ENCODE measurements at regions not wholly inside any gene's neighbourhood (a gene's known extent, or its start where the extent isn't known, plus 50 kb on each side); places are given as distances from the start of the nearest gene placed in this dataset.
"Not testable (repeated sequence)": the region's sequence is repeated elsewhere in the genome, so short reads cannot be mapped to it uniquely, and the experiment has no call there.

DNA sequence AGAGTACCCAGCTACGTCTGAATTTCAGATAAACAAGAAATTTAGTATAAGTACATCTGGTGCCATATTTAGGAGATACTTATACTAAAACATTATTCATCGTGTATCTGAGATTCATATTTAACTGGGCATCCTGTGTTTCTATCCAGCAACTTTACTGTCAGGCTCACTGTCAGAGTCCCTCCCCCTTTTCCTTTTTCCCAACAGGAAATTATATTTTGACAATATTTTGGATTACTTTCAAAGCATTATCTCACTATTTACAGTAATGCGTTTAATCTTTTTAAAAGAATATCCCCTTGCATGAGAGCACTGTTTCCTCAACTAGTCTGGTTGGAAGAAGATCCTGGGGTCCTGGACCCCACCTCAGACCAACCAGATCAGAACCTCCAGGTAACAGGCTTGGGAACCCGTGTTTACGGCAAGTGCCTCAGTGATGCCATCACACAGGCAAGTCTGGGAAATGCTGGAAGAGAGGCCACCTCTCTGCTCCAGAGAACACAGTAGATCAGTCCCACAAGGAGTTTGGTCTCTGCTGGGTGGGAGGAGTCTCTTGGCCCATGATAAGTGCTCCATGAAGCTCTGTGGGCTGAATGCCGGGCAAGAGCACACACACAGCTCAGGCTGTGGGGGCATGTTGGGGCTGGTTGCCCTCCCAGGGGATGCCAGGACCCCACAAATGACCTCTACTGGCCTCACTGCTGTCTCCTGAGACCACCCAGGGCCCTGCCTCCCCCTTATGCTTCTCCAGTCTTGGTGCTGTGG lies 84.2 kb upstream of the UXS1 start:
- H3K9me3 Mint-ChIP-seq, result no peaks in the 10 kb centered on the region
- peak overlapping the region in 1 of 2 donors; percentile 41 for H3K27ac Mint-ChIP-seq
- no peaks in the 10 kb centered on the region for H3K36me3 Mint-ChIP-seq
- ATAC-seq, result no peak
- DNase-seq (ENCODE audit: low spot score in 2 of 2), result no peak

DNA sequence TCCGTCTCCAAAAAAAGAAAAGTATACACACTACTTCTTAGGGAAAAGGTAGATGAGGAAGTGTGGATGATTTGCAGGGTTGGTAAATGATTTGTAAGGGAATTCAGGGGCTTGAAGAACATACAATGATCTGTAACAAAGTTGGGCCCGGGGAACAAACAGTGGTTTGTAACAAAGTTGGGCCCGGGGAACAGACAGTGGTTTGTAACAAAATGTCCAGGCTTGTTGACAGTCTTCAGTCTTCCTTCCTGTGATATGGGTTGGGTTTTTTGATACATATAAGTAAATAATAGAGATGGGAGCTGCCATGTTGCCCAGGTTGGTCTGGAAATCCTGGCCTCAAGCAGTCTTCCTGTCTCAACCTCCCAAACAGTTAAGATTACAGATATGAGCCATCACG lies 83.3 kb upstream of the UXS1 start:
- no peak for ATAC-seq
- Mint-ChIP-seq H3K27ac (no peak overlapping the region), H3K36me3 (no peaks in the 10 kb centered on the region), H3K9me3 (peaks cover 0 to 1% of the 10 kb centered on the region in 2 donors)
- no peak for DNase-seq (ENCODE audit: low spot score in 2 of 2)

- Mint-ChIP-seq H3K9me3 (peaks cover 0 to 4% of the 10 kb centered on the region in 2 donors), H3K27ac (no peak overlapping the region), H3K36me3 (peaks cover 0 to 6% of the 10 kb centered on the region in 2 donors)
- DNase-seq (ENCODE audit: low spot score in 2 of 2) (no peak), ATAC-seq (no peak)
Observed at GRCh38 chr2:106275971-106276370, 81.9 kb upstream of the UXS1 start.

GRCh38 chr2:106274668-106275067 lies 80.6 kb upstream of the UXS1 start:
- ATAC-seq, result no peak
- peaks cover 0 to 9% of the 10 kb centered on the region in 2 donors for H3K36me3 Mint-ChIP-seq
- no peak overlapping the region for H3K27ac Mint-ChIP-seq
- H3K9me3 Mint-ChIP-seq, result peaks cover 0 to 4% of the 10 kb centered on the region in 2 donors
- DNase-seq (ENCODE audit: low spot score in 2 of 2), result no peak

GRCh38 chr2:106272216-106272807 lies 78.2 kb upstream of the UXS1 start:
- ATAC-seq, result no peak
- H3K36me3 Mint-ChIP-seq, result peaks cover 0 to 9% of the 10 kb centered on the region in 2 donors

GRCh38 chr2:106270471-106270891 lies 76.4 kb upstream of the UXS1 start:
- peaks cover 0 to 4% of the 10 kb centered on the region in 2 donors for H3K9me3 Mint-ChIP-seq
- ATAC-seq (no peak), DNase-seq (ENCODE audit: low spot score in 2 of 2) (no peak)
- no peak overlapping the region for H3K27ac Mint-ChIP-seq
- H3K36me3 Mint-ChIP-seq, result peaks cover 0 to 9% of the 10 kb centered on the region in 2 donors

More at GRCh38 chr2:106272216-106272807, 78.2 kb upstream of the UXS1 start:
- Mint-ChIP-seq H3K27ac (no peak overlapping the region), H3K9me3 (peaks cover 0 to 4% of the 10 kb centered on the region in 2 donors)
- DNase-seq (ENCODE audit: low spot score in 2 of 2), result no peak

- H3K36me3 Mint-ChIP-seq, result peaks cover 0 to 9% of the 10 kb centered on the region in 2 donors
- ATAC-seq, result peak; percentile 74 to 88
- H3K9me3 Mint-ChIP-seq, result peaks cover 0 to 4% of the 10 kb centered on the region in 2 donors
- H3K27ac Mint-ChIP-seq, result peak overlapping the region; percentile 12 to 48
- DNase-seq (ENCODE audit: low spot score in 2 of 2), result peak in 1 of 2 donors; percentile 42
Observed at GRCh38 chr2:106269591-106270291, 75.6 kb upstream of the UXS1 start.

DNA sequence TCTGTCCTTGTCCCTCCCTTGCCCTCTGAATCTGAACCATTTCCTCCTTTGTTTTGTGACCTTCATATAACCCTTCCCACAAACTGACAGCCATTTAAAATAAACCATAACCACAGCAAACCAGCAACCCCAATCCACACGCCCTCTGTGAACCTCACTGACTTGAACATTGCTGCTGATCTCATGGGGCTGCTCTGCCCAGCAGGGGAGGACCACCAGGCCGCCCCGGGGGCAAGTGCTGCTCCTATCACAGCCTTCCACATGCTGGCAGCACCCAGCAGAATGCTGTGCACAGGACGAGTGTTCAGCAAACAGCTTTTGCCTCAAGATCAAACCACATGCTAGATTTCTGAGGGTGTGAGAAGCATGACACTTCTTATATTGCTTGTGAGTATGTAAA lies 73.9 kb upstream of the UXS1 start:
- DNase-seq (ENCODE audit: low spot score in 2 of 2) (no peak), ATAC-seq (no peak)
- Mint-ChIP-seq H3K27ac (no peak overlapping the region), H3K36me3 (peaks cover 0 to 9% of the 10 kb centered on the region in 2 donors), H3K9me3 (peaks cover 0 to 4% of the 10 kb centered on the region in 2 donors)

- DNase-seq (ENCODE audit: low spot score in 2 of 2), result no peak
- Mint-ChIP-seq H3K36me3 (no peaks in the 10 kb centered on the region), H3K27ac (peak overlapping the region in 1 of 2 donors; percentile 9), H3K9me3 (no peaks in the 10 kb centered on the region)
- ATAC-seq, result no peak
Observed at GRCh38 chr2:106261871-106262321, 67.8 kb upstream of the UXS1 start.

GRCh38 chr2:106258859-106259258 lies 64.8 kb upstream of the UXS1 start:
- not testable (repeated sequence) for H3K9me3 Mint-ChIP-seq; DNase-seq (ENCODE audit: low spot score in 2 of 2); H3K27ac Mint-ChIP-seq; H3K36me3 Mint-ChIP-seq; ATAC-seq

DNA sequence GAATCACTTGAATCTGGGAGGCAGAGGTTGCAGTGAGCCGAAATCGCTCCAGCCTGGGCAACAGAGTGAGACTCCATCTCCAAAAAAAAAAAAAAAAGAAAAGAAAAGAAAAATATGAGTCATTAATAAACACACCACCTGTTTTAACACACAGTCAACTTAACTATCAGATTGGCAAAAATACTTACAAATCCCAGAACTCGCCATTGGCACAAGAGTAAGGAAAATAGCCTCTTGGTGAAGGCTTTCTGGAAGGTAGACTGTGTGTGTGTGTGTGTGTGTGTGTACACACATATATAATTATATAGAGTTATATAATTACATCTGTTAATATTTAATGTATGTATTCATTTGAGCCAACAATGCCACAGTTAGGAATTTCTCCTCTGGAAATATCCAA lies 63.7 kb upstream of the UXS1 start:
- Mint-ChIP-seq H3K9me3 (no peaks in the 10 kb centered on the region), H3K36me3 (no peaks in the 10 kb centered on the region), H3K27ac (no peak overlapping the region)
- no peak for ATAC-seq
- DNase-seq (ENCODE audit: low spot score in 2 of 2), result no peak

GRCh38 chr2:106257135-106257534 lies 63.0 kb upstream of the UXS1 start:
- Mint-ChIP-seq H3K9me3 (no peaks in the 10 kb centered on the region), H3K27ac (no peak overlapping the region), H3K36me3 (no peaks in the 10 kb centered on the region)
- ATAC-seq, result no peak
- no peak for DNase-seq (ENCODE audit: low spot score in 2 of 2)

- peak in 1 of 2 donors; percentile 32 for ATAC-seq
- not testable (repeated sequence) for H3K27ac Mint-ChIP-seq; DNase-seq (ENCODE audit: low spot score in 2 of 2); H3K9me3 Mint-ChIP-seq; H3K36me3 Mint-ChIP-seq
Observed at GRCh38 chr2:106249157-106249828, 55.2 kb upstream of the UXS1 start.

GRCh38 chr2:106248548-106249151 lies 54.5 kb upstream of the UXS1 start:
- ATAC-seq, H3K36me3 Mint-ChIP-seq, H3K9me3 Mint-ChIP-seq: not testable (repeated sequence)

More at GRCh38 chr2:106248548-106249151, 54.5 kb upstream of the UXS1 start:
- not testable (repeated sequence) for DNase-seq (ENCODE audit: low spot score in 2 of 2); H3K27ac Mint-ChIP-seq

All from activated naive CD4-positive, alpha-beta T cell treated with anti-CD3 and anti-CD28 coated beads, Interleukin-2, amount 50 U/mL, for 72 hours (primary cell).